ENCODE measurements at regions not wholly inside any gene's neighbourhood (a gene's known extent, or its start where the extent isn't known, plus 50 kb on each side); places are given as distances from the start of the nearest gene placed in this dataset.
"Not testable (repeated sequence)": the region's sequence is repeated elsewhere in the genome, so short reads cannot be mapped to it uniquely, and the experiment has no call there.

DNA sequence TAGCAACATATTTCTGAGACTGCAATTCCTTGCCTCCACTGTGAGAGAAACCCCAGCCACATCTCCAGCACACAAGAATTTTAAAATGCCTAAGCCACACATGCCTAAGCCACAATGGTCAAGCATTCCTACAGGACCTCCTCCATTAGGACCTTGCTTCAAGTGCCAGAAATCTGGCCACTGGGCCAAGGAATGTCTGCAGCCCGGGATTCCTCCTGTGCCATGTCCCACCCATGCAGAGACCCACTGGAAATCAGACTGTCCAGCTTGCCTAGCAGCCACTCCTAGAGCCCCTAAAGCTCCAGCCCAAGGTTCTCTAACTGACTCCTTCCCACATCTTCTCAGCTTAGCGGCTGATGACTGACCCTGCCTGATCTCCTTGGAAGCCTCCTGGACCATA is 117.5 kb downstream of the AHR start:
- TF ChIP-seq CTCF (IDR thresholded peaks at IDR 0.05; ENCODE audit: insufficient read depth, low read length, poor library complexity, severe bottlenecking), result no peak
- no peaks in the 10 kb centered on the region for H3K36me3 ChIP-seq (ENCODE audit: control insufficient read depth, insufficient read depth, low read length)
- DNase-seq (ENCODE audit: extremely low read depth, insufficient read length), result no peak

GRCh38 chr7:17420308-17421015 is 122.0 kb downstream of the AHR start:
- H3K4me3 ChIP-seq (replicated peaks; ENCODE audit: low read depth, low read length); H3K36me3 ChIP-seq (ENCODE audit: control insufficient read depth, insufficient read depth, low read length); H3K27me3 ChIP-seq (replicated peaks; ENCODE audit: control insufficient read depth, insufficient read depth, low read length); DNase-seq (ENCODE audit: extremely low read depth, insufficient read length): not testable (repeated sequence)

More for the DNA sequence above, 117.5 kb downstream of the AHR start:
- Histone ChIP-seq H3K4me3 (replicated peaks; ENCODE audit: low read depth, low read length) (no peak overlapping the region), H3K27me3 (replicated peaks; ENCODE audit: control insufficient read depth, insufficient read depth, low read length) (no peaks in the 10 kb centered on the region)

DNA sequence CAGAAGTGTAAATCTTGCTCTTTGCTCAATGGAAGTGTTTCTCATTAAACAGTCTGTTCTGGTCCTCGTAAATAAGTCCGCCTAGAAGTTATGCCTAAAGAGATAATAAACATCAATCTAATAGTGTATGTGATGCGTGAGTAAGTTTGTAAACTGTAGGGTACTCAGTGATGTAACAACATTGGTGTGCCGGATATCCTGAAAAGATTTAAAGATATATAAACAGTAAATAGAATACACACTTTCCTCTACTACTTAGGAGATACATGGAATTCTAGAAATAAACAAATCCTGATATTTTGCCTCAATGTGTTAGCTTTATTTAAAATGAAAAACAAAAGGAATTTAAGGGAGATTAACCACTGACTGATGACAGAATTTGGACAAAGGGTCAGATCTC is 123.5 kb downstream of the AHR start:
- no peak for TF ChIP-seq CTCF (IDR thresholded peaks at IDR 0.05; ENCODE audit: insufficient read depth, low read length, poor library complexity, severe bottlenecking)
- no peak for DNase-seq (ENCODE audit: extremely low read depth, insufficient read length)
- Histone ChIP-seq H3K4me3 (replicated peaks; ENCODE audit: low read depth, low read length) (no peak overlapping the region), H3K36me3 (ENCODE audit: control insufficient read depth, insufficient read depth, low read length) (no peaks in the 10 kb centered on the region), H3K27me3 (replicated peaks; ENCODE audit: control insufficient read depth, insufficient read depth, low read length) (no peaks in the 10 kb centered on the region)

GRCh38 chr7:17422966-17423365 is 124.5 kb downstream of the AHR start:
- H3K36me3 ChIP-seq (ENCODE audit: control insufficient read depth, insufficient read depth, low read length), result no peaks in the 10 kb centered on the region
- no peak for DNase-seq (ENCODE audit: extremely low read depth, insufficient read length)
- TF ChIP-seq CTCF (IDR thresholded peaks at IDR 0.05; ENCODE audit: insufficient read depth, low read length, poor library complexity, severe bottlenecking), result no peak

DNA sequence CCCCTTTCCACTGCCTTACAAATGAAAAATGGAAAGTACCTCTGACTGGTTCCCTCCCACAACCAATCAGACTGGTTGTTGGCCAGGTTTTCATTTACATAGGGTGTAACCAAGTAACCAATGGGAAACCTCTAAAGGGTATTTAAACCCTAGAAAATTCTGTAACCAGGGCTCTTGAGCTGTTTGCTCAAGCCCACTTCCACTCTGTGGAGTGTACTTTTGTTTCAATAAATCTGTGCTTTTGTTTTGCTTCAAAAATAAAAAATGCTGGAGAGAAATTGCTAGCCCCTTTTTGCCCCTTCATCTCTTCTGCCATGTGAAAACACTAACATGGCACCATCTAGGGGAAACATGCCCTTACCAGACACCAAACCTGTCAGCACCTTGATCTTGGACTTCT is 129.5 kb downstream of the AHR start:
- no peak for TF ChIP-seq CTCF (IDR thresholded peaks at IDR 0.05; ENCODE audit: insufficient read depth, low read length, poor library complexity, severe bottlenecking)
- Histone ChIP-seq H3K27me3 (replicated peaks; ENCODE audit: control insufficient read depth, insufficient read depth, low read length) (no peaks in the 10 kb centered on the region), H3K4me3 (replicated peaks; ENCODE audit: low read depth, low read length) (no peak overlapping the region), H3K36me3 (ENCODE audit: control insufficient read depth, insufficient read depth, low read length) (no peaks in the 10 kb centered on the region)
- DNase-seq (ENCODE audit: extremely low read depth, insufficient read length), result no peak

More at GRCh38 chr7:17422966-17423365, 124.5 kb downstream of the AHR start:
- Histone ChIP-seq H3K27me3 (replicated peaks; ENCODE audit: control insufficient read depth, insufficient read depth, low read length) (no peaks in the 10 kb centered on the region), H3K4me3 (replicated peaks; ENCODE audit: low read depth, low read length) (no peak overlapping the region)

DNA sequence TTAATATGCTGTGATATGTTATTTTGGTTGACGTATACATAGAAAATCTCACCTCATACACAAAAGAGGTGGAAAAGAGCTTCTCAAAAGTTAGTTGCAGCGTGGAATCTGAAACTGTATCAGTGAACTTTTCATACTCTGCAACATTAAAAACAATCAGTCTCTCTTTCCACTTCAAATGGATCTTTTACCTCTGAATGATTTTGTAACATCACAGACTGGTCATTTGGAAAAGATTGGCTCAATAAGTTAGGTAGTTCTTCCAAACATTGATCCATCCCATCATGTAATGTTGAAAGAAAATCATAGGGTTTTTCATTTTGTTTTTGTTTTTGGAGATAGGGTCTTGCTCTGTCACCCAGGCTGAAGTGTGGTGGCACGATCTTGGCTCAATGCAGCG is 131.1 kb downstream of the AHR start:
- H3K27me3 ChIP-seq (replicated peaks; ENCODE audit: control insufficient read depth, insufficient read depth, low read length), result no peaks in the 10 kb centered on the region
- DNase-seq (ENCODE audit: extremely low read depth, insufficient read length), result no peak
- H3K36me3 ChIP-seq (ENCODE audit: control insufficient read depth, insufficient read depth, low read length), result no peaks in the 10 kb centered on the region
- no peak overlapping the region for H3K4me3 ChIP-seq (replicated peaks; ENCODE audit: low read depth, low read length)
- no peak for TF ChIP-seq CTCF (IDR thresholded peaks at IDR 0.05; ENCODE audit: insufficient read depth, low read length, poor library complexity, severe bottlenecking)

Measured in GM06990 (cell line).